ENCODE measurements at regions not wholly inside any gene's neighbourhood (a gene's known extent, or its start where the extent isn't known, plus 50 kb on each side); places are given as distances from the start of the nearest gene placed in this dataset.

DNA sequence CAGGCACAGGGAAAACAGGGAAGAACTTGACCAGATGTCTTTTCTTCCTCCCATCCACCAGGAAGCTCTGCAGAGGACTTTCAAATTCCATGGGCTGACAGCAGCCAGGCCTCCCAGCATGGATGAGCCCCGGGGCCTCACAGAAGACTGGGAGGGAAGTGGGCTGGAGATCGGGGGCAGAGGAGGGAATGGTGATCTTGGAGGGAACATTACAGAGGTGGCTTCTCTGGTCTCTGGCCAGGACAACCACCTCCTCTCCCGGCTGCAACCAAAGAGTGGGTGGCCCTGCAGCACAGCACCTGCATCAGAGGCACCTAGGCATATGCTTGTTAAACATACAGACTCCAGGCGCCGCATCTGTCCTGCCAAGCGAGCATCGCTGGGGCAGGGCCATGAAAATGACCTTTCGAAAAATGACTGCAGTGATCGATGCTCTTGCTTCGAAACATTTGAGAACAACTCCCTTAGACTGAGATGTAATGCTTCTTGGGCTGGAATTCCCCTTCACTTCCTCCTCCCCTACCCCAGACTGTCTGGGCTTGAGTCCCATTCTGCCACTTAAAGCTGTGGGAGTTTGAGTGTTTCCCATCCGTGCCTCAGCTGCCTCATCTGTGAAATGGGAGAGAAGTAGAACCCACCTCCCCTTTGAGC is 68.7 kb upstream of the UNC5A start:
- DNase-seq (ENCODE audit: low read depth in 1 of 2, low spot score in 1 of 2): no peak
- TF ChIP-seq, protein P1, sequence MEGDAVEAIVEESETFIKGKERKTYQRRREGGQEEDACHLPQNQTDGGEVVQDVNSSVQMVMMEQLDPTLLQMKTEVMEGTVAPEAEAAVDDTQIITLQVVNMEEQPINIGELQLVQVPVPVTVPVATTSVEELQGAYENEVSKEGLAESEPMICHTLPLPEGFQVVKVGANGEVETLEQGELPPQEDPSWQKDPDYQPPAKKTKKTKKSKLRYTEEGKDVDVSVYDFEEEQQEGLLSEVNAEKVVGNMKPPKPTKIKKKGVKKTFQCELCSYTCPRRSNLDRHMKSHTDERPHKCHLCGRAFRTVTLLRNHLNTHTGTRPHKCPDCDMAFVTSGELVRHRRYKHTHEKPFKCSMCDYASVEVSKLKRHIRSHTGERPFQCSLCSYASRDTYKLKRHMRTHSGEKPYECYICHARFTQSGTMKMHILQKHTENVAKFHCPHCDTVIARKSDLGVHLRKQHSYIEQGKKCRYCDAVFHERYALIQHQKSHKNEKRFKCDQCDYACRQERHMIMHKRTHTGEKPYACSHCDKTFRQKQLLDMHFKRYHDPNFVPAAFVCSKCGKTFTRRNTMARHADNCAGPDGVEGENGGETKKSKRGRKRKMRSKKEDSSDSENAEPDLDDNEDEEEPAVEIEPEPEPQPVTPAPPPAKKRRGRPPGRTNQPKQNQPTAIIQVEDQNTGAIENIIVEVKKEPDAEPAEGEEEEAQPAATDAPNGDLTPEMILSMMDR (IDR thresholded peaks at IDR 0.05; ENCODE audit: low read depth, low read length): no peak
- Histone ChIP-seq H3K4me3 (no peak overlapping the region), H3K9me3 (ENCODE audit: low read depth) (no peaks in the 10 kb centered on the region), H3K36me3 (no peaks in the 10 kb centered on the region), H3K27ac (no peak overlapping the region), H3K4me1 (ENCODE audit: low read depth) (peaks cover 12% of the 10 kb centered on the region), H3K27me3 (peaks cover 36% of the 10 kb centered on the region)

DNA sequence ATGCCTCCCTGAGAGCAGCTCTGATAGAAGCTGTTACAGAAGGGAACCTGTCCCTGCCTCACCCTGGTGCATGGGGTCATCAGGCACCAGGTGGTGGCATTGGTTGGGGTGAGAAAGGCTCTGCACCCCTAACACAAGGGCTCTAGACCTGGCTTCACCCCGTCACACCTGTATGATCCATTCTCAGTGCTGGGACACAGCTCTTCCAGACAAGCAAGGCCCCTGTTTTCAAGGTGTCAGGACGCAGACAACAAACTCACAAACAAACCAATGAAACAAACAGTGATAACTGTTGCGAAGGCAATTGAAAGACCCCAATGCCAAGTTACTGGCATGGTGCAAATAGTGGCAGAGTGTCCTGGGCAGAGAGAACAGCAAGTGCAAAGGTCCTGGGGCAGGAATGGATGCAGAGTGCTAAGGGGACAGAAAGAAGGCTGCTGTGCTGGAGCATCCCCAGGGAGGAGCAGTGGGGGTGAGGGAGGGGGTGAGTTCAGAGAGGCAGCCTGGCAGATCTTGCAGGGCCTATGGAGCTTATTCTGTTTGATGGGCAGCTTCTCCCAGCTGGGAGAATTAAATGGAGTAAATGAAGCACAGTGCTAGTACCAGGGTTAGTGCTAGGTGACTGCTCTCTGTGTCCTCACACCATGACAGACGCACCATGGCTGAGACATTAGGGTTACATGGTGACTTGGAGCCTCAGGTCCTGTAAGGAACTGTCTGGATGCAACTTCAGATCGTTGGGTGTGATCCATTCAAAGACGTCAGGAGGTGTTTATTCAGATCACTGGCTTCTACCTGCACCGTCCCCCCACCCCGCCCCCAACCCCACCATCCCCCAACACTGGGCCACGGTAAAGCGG is 67.9 kb upstream of the UNC5A start:
- TF ChIP-seq, protein P1 (IDR thresholded peaks at IDR 0.05; ENCODE audit: low read depth, low read length): no peak
- H3K4me1 ChIP-seq (ENCODE audit: low read depth): peaks cover 6% of the 10 kb centered on the region
- no peak overlapping the region for H3K27ac ChIP-seq
- H3K9me3 ChIP-seq (ENCODE audit: low read depth): no peaks in the 10 kb centered on the region
- peak overlapping the region; percentile 20 for H3K4me3 ChIP-seq
- no peaks in the 10 kb centered on the region for H3K36me3 ChIP-seq
- DNase-seq (ENCODE audit: low read depth in 1 of 2, low spot score in 1 of 2): no peak
- peaks cover 36% of the 10 kb centered on the region for H3K27me3 ChIP-seq

DNA sequence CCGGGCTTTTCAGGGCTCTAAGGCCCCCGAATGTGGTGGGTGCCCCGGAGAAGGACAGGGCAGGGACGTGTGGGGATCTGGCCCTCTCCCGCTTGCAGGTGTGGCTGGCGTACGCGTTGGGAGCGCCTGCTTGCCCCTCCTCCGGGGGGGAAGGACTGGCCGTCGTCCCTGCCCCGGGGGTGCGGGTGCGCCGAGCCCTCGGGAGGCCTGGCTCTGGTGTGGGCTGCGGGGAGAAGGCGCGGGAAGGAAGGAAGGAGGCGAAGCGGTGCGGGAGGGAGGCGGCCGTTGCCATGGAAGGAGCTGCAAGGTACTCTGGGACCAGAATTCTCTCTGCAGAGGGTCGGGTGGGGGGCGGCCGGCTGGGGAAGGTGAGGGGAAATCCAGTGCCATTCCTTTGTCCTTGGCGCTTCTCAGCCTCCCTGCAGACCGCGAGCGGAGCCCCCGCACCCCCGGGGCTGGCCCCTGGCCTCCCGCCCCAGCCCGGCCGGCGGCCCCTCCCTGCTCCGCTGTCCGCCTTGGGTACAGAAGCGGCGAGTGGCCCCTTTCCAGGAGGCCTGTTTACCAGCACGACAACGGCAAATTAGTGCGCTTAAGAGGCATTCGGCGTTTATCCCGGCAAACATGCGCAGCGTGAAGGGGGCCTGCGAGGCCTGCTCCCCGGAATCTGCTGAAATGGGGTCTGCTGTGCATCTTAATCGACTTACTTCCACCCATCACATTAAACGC is 67.1 kb upstream of the UNC5A start:
- no peak for DNase-seq (ENCODE audit: low read depth in 1 of 2, low spot score in 1 of 2)
- H3K36me3 ChIP-seq: no peaks in the 10 kb centered on the region
- no peaks in the 10 kb centered on the region for H3K9me3 ChIP-seq (ENCODE audit: low read depth)
- peaks cover 36% of the 10 kb centered on the region for H3K27me3 ChIP-seq
- TF ChIP-seq, protein P1 (IDR thresholded peaks at IDR 0.05; ENCODE audit: low read depth, low read length): no peak
- peak overlapping the region; percentile 20 for H3K4me3 ChIP-seq
- peaks cover 6% of the 10 kb centered on the region for H3K4me1 ChIP-seq (ENCODE audit: low read depth)
- H3K27ac ChIP-seq: no peak overlapping the region

DNA sequence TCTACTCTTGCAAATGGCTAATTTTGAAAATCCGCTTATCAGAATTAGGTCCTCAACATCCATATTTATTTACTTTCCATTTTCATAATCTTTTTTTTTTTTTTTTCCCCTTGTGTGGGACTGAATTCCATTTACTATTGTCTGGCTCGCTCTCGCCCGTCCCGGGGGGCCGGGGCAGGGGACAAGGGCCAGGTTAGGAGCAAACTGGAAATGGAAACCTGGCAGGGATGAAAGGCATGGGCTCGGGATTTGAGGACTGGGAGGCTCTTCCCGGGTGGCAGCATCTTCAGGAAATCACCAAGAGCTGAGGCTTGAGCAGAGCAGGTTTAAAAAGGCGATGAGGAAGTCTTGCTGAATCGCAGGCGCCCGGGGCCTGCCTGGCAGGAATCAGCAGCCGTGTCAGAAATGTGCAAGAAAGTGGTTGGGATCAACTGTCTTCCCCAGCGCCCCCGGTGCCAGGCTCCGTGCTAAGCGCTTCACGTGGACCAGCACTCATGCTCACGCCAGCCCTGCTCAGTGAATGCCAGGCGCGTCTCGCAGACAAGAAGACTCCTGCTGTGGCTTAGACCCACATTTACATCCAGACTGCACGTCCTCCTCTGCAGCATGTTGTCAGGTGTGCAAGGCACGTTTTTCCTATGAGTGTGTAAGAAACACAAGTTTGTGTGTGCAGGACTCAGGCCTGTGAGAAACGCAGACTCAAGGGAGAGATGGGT is 66.3 kb upstream of the UNC5A start:
- no peaks in the 10 kb centered on the region for H3K9me3 ChIP-seq (ENCODE audit: low read depth)
- peak overlapping the region; percentile 20 for H3K4me3 ChIP-seq
- peaks cover 36% of the 10 kb centered on the region for H3K27me3 ChIP-seq
- TF ChIP-seq, protein P1 (IDR thresholded peaks at IDR 0.05; ENCODE audit: low read depth, low read length): no peak
- no peaks in the 10 kb centered on the region for H3K36me3 ChIP-seq
- no peak for DNase-seq (ENCODE audit: low read depth in 1 of 2, low spot score in 1 of 2)
- H3K27ac ChIP-seq: no peak overlapping the region
- H3K4me1 ChIP-seq (ENCODE audit: low read depth): peaks cover 6% of the 10 kb centered on the region

DNA sequence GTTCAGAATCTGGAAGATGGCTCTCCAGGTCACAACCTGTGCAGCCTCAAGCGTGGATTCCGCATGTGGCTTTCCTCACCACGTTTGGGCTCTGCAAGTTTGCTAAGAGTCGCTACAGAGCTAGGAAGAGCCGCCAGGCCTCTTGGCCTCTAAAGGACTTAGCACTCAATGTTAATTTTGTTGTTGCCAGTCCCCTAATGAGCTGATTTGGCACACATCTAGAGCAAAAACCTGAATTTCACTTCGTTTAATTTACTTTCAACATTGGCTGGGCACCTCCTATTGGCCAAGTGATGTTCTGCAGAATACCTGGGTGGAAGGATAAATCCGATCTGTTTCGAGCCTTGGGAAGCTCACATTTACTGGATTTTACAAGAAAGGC is 65.8 kb upstream of the UNC5A start:
- H3K4me1 ChIP-seq (ENCODE audit: low read depth): peaks cover 6% of the 10 kb centered on the region
- H3K4me3 ChIP-seq: no peak overlapping the region
- TF ChIP-seq, protein P1 (IDR thresholded peaks at IDR 0.05; ENCODE audit: low read depth, low read length): peak; percentile 38
- no peak for DNase-seq (ENCODE audit: low read depth in 1 of 2, low spot score in 1 of 2)
- H3K36me3 ChIP-seq: no peaks in the 10 kb centered on the region
- H3K27me3 ChIP-seq: peaks cover 36% of the 10 kb centered on the region
- H3K9me3 ChIP-seq (ENCODE audit: low read depth): no peaks in the 10 kb centered on the region
- H3K27ac ChIP-seq: no peak overlapping the region
